Nephron progenitor cell (in vitro differentiated cells): ENCODE measurements at regions not wholly inside any gene's neighbourhood (a gene's known extent, or its start where the extent isn't known, plus 50 kb on each side); places are given as distances from the start of the nearest gene placed in this dataset.
"Not testable (repeated sequence)": the region's sequence is repeated elsewhere in the genome, so short reads cannot be mapped to it uniquely, and the experiment has no call there.

Source experiments
- DNase-seq: peaks from one replicate; pipeline ENCODE4 v3.0.0; 2021
- H3K27ac Mint-ChIP-seq: 2 replicates; pipeline ENCODE4 v1.8.0; 2021; ENCODE audit warnings: mild to moderate bottlenecking, moderate library complexity, mixed read lengths
- H3K27me3 Mint-ChIP-seq: 2 replicates; pipeline ENCODE4 v1.8.0; 2021; ENCODE audit warnings: mild to moderate bottlenecking, low read depth, mixed read lengths; ENCODE audit not compliant: poor library complexity
- H3K36me3 Mint-ChIP-seq: 2 replicates; pipeline ENCODE4 v1.8.0; 2021; ENCODE audit warnings: low read depth, mixed read lengths
- H3K4me1 Mint-ChIP-seq: 2 replicates; pipeline ENCODE4 v1.8.0; 2021; ENCODE audit warnings: mixed read lengths
- H3K4me3 Mint-ChIP-seq: 2 replicates; pipeline ENCODE4 v1.8.0; 2021; ENCODE audit warnings: mild to moderate bottlenecking, moderate library complexity, mixed read lengths
- H3K9me3 Mint-ChIP-seq: 2 replicates; pipeline ENCODE4 v1.8.0; 2021; ENCODE audit warnings: mild to moderate bottlenecking, moderate library complexity, mixed read lengths
- CTCF ChIP-seq: fragments of 200-600 bp; sonication (generic); IDR thresholded peaks from 2 replicates; pipeline ENCODE4 v1.5.0; 2021; ENCODE audit warnings: antibody characterized with exemption

GRCh38 chr5:173396311-173396993 lies 68.2 kb upstream of the STC2 start:
- H3K9me3 Mint-ChIP-seq: peaks cover 29% of the 10 kb centered on the region
- H3K36me3 Mint-ChIP-seq: no peaks in the 10 kb centered on the region
- peaks cover 22% of the 10 kb centered on the region for H3K27me3 Mint-ChIP-seq
- peaks cover 4% of the 10 kb centered on the region for H3K4me1 Mint-ChIP-seq
- peak; percentile 30 for DNase-seq
- peak; percentile 30 for TF ChIP-seq CTCF
- peak overlapping the region; percentile 72 for H3K27ac Mint-ChIP-seq
- H3K4me3 Mint-ChIP-seq: no peak overlapping the region

- Mint-ChIP-seq H3K4me1 (peaks cover 4% of the 10 kb centered on the region), H3K36me3 (no peaks in the 10 kb centered on the region), H3K27me3 (peaks cover 20% of the 10 kb centered on the region), H3K9me3 (peaks cover 29% of the 10 kb centered on the region), H3K4me3 (no peak overlapping the region), H3K27ac (no peak overlapping the region)
- DNase-seq: no peak
- no peak for TF ChIP-seq CTCF
Measured at GRCh38 chr5:173395933-173396308, 67.7 kb upstream of the STC2 start.

- TF ChIP-seq CTCF: no peak
- Mint-ChIP-seq H3K27ac (no peak overlapping the region), H3K36me3 (no peaks in the 10 kb centered on the region), H3K27me3 (peaks cover 17% of the 10 kb centered on the region), H3K4me1 (peaks cover 4% of the 10 kb centered on the region), H3K4me3 (no peak overlapping the region), H3K9me3 (peaks cover 29% of the 10 kb centered on the region)
- DNase-seq: no peak
Measured at GRCh38 chr5:173395257-173395932, 67.2 kb upstream of the STC2 start.

GRCh38 chr5:173394701-173395100 lies 66.5 kb upstream of the STC2 start:
- Mint-ChIP-seq H3K36me3 (no peaks in the 10 kb centered on the region), H3K9me3 (peaks cover 29% of the 10 kb centered on the region), H3K27ac (no peak overlapping the region), H3K4me3 (no peak overlapping the region), H3K27me3 (peaks cover 19% of the 10 kb centered on the region), H3K4me1 (peaks cover 4% of the 10 kb centered on the region)
- DNase-seq: no peak
- no peak for TF ChIP-seq CTCF

- peaks cover 29% of the 10 kb centered on the region for H3K9me3 Mint-ChIP-seq
- TF ChIP-seq CTCF: no peak
- no peaks in the 10 kb centered on the region for H3K36me3 Mint-ChIP-seq
- H3K4me1 Mint-ChIP-seq: peaks cover 4% of the 10 kb centered on the region
- DNase-seq: no peak
- H3K27me3 Mint-ChIP-seq: peaks cover 22% of the 10 kb centered on the region
- H3K27ac Mint-ChIP-seq: no peak overlapping the region
- no peak overlapping the region for H3K4me3 Mint-ChIP-seq
Measured at GRCh38 chr5:173392172-173392571, 64.0 kb upstream of the STC2 start.

- Mint-ChIP-seq H3K9me3 (peaks cover 29% of the 10 kb centered on the region), H3K36me3 (no peaks in the 10 kb centered on the region), H3K4me1 (peaks cover 4% of the 10 kb centered on the region), H3K27ac (no peak overlapping the region), H3K27me3 (peaks cover 22% of the 10 kb centered on the region), H3K4me3 (no peak overlapping the region)
- no peak for TF ChIP-seq CTCF
- DNase-seq: no peak
Measured at GRCh38 chr5:173391031-173391430, 62.8 kb upstream of the STC2 start.

- H3K27ac Mint-ChIP-seq, H3K9me3 Mint-ChIP-seq, H3K4me3 Mint-ChIP-seq, H3K36me3 Mint-ChIP-seq, H3K4me1 Mint-ChIP-seq, DNase-seq: not testable (repeated sequence)
- peaks cover 29% of the 10 kb centered on the region for H3K27me3 Mint-ChIP-seq
Measured at GRCh38 chr5:173387293-173387692, 59.1 kb upstream of the STC2 start.
